Stimulated activated CD4-positive, alpha-beta T cell treated with anti-CD3 and anti-CD28 coated beads, Interleukin-4, amount 100 ng/mL, for 24 hours (primary cell): ENCODE measurements at regions not wholly inside any gene's neighbourhood (a gene's known extent, or its start where the extent isn't known, plus 50 kb on each side); places are given as distances from the start of the nearest gene placed in this dataset.

Experiments used
- DNase-seq: peaks from one replicate; pipeline ENCODE4 v3.0.0-alpha.2; 2020

- no peak for DNase-seq
Observed at GRCh38 chr2:5967506-5967905, 275.3 kb downstream of the SOX11 start.

DNA sequence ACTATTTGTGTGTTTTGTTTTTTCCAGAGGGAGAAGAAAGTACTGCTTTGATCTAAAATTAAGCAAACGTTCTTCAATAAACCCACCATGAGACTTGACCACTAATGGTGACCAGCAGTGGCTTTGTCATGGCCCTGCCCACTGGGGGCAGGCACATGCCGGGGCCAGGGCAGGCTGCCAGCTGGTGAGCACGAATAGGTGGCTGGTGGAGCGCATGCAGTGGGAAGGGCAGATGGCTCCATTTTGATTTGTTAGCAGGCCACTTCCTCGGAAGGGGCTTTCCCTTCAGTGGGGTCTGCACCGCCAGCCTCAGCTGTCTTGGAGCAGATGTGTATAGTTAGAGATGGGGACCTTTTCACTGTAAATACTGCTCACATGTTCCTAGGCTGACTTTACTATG is 277.1 kb downstream of the SOX11 start:
- no peak for DNase-seq

DNA sequence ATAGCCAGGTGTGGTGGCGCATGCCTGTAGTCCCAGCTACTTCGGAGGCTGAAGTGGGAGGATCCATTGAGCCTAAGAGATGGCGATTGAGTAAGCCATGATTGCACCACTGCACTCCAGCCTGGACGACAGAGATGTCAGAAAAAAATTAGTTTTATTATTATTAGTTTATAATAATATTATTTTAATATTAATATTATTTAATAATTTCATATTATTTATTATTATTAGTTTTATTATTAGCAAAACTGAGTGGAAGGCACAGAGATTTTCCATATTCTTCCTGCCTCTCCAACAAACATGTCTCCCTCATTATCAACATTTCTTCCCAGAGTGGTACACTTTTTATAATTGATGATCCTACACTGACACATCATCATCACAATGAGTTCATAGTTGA is 278.2 kb downstream of the SOX11 start:
- DNase-seq, result no peak

- DNase-seq, result no peak
Observed at GRCh38 chr2:5974477-5974876, 282.3 kb downstream of the SOX11 start.

DNA sequence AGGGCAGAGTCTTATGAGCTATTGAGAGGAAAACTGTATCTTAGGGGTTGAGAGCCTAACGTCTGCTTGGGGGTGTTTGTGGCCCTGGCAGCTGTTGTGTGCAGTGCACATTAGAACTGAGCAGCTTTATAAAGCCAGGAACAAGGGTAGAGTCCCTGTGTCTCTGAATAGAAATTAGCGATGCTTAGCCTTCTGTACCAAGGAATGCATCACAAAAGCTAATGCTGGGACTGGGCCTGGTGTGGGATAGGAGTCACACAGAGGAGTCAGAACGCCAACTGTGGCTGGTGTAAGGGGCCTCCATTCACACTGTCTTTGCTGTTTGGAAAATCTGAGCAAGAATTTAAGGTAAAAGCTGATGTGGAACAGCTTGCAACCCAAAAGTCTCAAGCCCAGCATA is 283.2 kb downstream of the SOX11 start:
- DNase-seq, result no peak

- no peak for DNase-seq
Observed at GRCh38 chr2:5976531-5977065, 284.4 kb downstream of the SOX11 start.

DNA sequence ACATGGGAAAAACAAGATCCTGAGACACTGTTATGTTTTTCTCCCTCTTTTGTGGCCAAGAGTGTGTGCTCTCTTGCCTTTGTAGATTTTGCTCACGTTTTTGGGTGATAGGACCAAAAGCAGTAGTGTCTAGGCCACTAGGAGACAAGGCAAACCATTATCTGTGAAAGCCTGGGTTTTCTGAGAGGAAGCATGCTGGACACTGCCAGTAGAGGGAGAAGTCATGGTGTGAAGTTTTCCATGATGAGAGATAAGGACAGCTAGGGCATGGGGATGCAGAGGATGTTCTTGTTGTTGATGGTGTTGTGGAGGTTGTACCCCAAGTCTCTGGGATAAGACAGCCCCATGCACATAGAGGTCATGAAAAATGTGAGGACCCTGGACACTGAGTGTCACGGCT is 285.3 kb downstream of the SOX11 start:
- no peak for DNase-seq

- no peak for DNase-seq
Observed at GRCh38 chr2:5978131-5978751, 286.1 kb downstream of the SOX11 start.

- DNase-seq, result no peak
Observed at GRCh38 chr2:5980450-5981190, 288.4 kb downstream of the SOX11 start.

GRCh38 chr2:5982193-5982902 is 290.2 kb downstream of the SOX11 start:
- no peak for DNase-seq

GRCh38 chr2:5982903-5983265 is 290.7 kb downstream of the SOX11 start:
- DNase-seq, result no peak

DNA sequence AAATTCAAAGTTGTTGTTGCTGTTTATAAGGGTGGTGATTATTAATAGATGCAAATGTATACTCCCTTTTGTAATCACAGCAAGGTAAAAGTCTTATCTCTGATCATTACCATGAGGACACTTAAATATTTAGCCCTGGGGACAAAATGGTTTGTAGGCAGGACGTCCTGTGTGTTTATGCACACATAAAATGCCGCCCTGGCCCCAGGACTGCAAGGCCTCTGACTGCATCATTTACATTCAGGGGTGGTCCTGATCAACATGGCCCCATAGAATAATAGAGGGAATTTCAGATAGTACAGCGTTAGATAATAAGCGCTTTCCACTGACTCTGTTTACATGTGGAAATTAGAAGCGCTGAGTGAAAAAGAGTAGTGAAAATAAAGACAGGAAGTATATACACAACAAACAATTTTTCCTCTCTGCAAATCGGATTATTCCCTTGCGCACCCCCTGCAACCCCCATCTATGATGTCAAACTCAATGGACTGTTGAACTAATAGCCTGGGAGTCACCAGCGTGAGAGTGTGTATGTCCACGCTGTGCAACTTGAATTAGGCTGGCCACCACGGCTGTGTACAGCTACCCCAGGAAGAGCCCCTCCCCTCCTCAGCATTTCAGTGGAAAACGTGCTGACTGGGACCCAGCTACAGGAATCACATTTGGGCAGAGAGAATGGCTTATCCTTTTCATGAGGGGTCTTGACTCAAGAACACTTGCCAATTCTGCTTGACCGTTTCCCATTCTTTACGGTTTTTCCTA is 291.5 kb downstream of the SOX11 start:
- DNase-seq, result no peak

DNA sequence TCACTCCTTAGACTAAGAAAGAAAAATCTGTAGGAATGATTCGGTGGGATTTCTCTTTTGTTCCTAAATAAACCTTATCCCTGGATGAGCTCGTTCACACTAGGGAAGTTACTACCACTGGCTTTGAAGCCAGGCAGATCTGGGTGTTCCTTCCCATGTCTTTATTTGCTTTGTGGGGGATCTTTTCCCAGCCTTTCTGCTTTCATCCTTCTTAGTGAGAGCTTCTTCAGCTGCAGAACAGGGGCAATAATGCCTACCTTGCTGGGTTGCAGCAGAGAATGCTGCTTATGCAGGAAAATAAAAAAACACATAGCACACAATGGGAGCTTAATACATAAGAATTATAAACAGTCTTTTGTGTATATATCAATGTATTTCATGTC is 292.1 kb downstream of the SOX11 start:
- DNase-seq, result no peak

GRCh38 chr2:5984946-5985345 is 292.8 kb downstream of the SOX11 start:
- no peak for DNase-seq

- no peak for DNase-seq
Observed at GRCh38 chr2:5985536-5986385, 293.6 kb downstream of the SOX11 start.

- no peak for DNase-seq
Observed at GRCh38 chr2:5986801-5987787, 294.9 kb downstream of the SOX11 start.

- DNase-seq, result no peak
Observed at GRCh38 chr2:5988120-5988519, 295.9 kb downstream of the SOX11 start.

GRCh38 chr2:5990086-5990485 is 297.9 kb downstream of the SOX11 start:
- DNase-seq, result no peak

DNA sequence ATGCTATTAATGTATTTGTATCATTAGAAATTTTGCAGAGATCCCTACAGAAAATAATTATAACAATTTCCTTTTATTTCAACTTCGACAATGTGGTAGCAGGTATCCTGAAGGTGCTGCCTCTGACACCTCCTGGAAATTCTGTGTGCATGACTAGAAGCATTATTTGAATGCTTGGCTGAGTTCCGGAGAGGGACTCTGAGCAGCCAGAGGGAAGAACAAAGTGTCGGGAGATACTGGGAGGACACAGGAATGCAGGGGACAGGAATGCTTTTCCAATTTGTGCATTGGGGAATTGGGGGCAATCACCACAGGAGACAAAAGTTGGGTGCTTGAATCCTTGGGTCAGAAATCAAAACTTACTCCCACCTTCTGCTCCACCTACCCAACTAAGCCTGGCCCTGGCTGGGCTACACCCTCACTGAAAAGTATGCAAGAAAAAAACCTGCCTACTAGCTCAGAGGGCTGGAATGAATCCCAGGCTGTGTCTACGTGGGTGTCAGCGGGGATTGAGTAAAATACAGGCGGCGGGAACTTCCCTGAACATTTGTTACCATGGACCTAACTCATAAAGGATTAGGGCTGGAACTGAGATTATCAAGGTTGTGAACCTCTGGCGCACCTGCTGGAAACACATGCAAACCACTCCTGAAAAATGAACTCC is 299.3 kb downstream of the SOX11 start:
- DNase-seq, result no peak

DNA sequence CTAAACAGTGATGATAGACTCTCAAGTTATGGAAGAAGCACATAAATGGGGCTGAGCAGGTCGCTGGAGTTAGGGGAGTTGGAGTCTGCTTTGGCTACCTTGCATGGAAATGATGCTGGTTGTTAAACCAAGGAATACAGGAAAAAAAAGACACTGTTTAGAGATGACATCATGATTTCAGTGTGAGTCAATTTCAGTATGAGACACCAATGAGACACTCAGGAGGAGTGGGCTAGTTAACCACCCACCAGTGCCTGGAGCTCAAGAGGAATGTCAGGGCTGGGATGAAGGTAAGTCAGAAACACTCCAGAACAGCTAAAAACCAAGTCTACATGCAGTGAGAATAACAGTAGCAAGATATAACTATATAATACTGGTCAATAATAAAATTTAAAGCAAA is 303.6 kb downstream of the SOX11 start:
- DNase-seq, result no peak
